ENCODE measurements at regions not wholly inside any gene's neighbourhood (a gene's known extent, or its start where the extent isn't known, plus 50 kb on each side); places are given as distances from the start of the nearest gene placed in this dataset.
"Not testable (repeated sequence)": the region's sequence is repeated elsewhere in the genome, so short reads cannot be mapped to it uniquely, and the experiment has no call there.

DNA sequence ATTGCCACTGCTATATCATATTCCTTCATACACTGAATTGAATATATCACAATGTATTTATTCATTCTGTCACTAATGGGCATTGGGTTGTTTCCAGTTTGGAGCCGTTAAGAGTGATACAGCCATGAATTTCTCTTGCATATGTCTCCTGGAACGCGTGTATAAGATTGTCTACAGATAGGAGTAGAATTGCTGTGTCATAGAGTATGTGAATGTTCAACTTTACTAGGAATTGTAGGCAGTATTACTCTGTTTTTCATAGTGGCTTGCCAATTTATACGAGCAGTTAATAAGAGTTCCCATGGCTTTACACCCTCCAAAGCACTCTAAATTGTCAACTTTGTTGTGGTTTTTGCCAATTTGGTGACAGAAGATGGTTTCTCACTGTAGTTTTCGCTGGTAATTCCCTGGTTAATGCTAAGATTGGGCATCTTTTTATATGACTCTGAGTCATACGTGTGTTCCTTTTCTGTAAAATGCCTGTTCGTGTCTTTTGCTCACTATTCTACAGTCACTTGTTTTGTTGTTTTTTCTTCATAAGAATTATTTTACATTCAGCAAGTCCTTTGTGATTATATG lies 136.1 kb upstream of the LIPC start:
- no peak for DNase-seq (ENCODE audit: low spot score)

DNA sequence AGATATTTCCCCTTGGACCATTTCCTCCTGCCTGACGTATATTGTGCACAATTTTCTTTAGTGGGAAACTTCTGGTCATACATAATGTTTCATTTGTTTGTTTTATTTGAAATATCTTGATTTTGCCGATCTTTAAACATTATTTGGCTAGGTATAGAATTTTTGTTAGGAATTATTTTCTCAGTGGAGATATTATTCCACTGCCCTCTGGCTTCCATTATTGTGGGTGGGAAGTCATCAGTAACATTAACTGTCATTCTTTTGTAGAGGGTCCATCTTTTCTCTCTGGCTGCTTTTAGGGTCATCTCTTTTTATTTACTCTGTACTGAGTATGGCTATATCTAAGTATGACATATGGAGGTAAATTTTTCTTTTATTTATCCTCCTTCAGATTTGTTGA lies 135.5 kb upstream of the LIPC start:
- DNase-seq (ENCODE audit: low spot score), result no peak

DNA sequence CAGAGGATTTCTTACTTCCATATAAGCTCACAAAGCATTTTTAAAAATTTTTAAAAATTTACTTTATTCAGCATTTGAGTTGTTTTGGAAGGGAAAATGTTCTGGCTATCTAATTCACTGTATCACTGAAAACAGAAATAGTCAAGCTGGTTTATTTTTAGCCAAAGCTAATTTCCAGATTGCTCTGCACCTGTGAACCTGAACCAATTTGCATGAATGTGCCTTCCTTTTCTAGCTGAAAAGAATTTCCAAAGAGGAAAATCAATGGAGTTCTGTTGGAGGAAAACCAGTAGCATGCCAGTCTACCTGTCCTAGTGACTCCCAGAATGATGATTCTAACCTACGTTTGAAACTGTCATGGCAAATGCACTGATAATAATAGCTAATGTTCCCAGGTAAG lies 134.2 kb upstream of the LIPC start:
- DNase-seq (ENCODE audit: low spot score), result no peak

DNA sequence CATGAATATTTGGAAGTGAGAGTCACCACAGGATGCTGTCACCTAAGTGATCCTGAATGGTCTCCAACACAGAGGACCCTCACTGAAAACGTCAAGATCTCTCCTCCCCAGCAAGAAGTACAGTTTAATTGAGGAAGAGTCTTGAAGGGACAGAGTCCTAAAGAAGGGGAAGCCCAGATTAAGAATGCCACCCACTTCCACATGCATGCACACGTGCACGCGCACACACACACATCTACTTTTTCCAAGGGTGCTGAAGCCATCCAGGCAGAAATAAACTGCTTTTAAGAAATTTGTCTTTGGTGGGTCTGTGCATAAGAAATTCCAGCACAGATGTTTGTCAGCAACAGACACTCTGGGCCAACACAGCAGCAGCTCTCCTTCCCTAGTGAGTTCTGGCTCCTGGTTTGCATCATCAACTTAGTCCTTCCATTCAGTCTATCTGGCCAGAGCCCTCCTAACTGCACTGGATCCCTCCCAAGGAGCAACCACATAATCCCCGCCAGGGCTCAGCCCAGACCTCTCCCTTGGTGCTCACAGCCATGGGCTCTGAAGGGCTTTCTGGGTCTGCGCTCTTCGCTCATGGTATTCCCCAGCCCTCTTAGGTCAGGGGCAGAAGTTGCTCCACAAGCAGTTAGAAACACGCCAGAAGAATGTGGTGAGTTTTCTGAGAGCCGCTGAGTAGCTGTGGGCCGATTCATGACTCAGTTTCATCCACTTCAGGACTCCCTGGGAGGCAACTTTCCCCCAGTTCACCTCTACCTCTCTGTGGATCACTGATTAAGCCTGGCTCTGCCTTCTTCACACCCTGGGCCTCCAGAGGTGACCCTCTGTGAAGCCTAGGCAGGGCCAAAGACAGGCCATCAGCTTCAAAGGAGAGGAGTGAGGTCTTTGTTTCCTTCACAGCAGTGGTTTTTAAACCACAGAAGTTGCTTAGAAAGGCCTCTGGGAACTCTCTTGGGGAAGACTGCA lies 132.6 kb upstream of the LIPC start:
- DNase-seq (ENCODE audit: low spot score), result peak; percentile 89

DNA sequence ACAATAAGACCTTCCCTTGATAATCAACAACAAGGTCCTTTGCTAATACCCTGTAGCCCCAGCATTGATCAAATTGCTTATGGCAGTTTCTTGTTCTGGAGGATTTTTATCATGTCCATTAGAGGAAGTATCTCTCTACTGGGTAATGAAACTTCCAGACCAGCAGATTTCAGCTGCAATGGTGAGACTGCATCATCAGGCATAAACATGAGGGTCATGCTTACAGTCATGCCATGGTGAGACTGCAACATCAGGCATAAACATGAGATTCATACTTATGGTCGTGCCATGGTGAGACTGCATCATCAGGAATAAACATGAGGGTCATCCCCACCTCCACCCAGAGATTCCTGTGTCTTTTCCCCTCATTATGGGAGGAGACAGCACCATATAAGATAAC lies 129.0 kb upstream of the LIPC start:
- DNase-seq (ENCODE audit: low spot score), result no peak

DNA sequence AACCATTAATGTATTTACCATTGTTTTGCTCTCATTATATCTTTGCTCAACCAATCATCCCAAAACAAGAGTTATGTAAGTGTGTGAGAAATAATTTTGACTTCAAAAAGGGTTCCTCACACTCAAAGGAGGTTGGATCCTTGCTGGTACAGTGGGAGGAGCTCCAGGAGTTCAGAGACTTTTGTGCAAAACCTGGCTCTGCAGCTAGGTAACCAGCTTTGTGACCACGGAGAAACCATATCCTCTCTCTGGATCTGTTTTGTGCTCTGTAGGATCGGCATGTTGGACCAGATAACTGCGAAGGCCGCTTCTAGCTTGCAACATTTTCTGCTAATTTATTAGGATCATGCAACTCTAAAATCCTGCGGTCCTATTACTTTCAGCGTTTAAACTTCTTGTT lies 128.6 kb upstream of the LIPC start:
- DNase-seq (ENCODE audit: low spot score), result no peak

DNA sequence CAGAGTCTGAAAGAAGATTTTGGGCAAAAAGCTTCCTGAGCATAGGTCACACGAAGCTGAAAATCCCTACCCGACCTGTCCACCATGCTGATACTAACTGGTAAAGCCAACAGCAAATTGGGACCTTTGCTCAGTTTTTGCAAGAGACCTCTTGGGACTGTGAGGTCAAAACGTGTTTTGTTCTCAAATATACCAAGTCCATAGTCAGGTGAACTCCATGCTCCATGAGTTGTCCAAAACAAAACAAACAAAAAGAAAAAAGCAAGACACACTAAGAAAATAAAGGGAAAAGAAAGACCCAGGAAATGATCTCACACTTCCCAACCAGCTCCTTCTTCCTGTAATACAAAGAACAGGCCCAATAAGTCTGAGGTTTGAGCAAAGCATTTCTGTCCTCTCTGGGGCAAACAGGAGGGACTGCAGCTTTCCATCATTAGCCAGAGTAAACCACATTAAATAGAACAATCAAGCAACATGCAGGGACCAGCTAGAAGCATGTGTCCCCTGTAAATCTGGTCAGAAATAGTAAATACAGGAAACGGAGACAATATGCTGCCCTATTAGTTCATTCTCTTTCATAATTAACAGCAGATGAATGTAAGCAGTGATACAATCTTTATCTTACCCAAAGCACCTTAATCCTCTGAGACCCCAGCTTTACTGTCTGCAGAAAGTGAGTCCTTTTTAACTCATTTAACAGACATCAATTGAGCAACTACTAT lies 125.0 kb upstream of the LIPC start:
- DNase-seq (ENCODE audit: low spot score), result peak; percentile 48

DNA sequence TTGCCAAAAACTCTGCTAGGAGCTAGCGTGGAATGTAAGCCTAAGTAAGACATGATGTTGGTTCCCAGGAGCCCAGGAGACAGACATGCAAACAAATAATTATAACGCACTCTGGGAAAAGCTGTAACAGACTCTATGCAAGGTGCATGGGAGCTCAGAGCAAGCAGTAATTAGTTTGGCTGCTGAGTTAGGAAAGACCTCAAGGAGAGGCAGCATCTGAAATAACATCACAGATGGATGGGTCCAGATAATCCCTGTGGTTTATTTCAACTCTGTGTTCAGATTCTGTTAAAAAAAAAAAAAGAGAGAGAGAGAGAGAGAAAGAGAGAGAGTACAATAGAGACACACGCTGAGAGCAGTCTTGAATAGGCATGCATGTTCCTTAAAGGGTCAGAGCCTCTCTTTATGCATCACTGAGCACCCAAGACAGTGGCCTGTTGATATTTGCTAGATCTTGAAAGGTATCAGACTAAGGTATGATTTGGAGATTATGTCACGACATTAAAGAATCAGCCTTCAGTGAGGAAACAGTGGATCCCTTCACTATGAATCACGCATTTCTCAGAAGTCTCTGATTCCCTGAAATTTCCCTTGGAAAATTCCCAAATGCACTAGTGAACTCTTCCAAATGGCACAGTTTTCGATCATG lies 124.4 kb upstream of the LIPC start:
- DNase-seq (ENCODE audit: low spot score), result peak; percentile 86

DNA sequence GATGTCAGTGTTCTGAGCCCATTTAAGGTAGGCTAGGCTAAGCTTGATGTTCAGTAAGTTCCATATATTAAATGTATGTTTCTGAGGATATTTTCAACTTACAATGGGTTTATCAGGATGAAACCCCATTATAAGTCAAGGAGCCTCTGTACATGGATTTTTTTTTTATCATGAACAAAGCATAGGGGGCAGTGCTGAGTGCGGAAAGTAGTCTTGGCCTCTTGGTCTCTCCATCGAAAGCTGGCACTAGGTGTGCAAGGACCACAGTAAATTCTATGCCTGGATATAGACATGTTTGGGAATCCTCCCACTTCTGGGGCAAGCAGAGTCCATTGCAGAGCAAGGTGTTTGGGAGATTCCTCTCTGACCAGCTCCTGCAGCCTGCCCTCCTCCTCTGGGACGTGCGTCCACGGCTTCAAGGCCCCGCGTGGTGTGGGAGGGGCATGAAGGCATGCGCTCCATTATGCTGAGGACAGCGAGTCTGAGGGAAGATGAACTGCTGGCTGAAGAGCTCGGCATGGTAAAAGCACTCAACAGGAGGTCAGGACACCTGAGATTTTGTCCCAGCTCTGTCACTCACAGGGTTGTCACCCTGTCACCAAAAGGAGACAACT lies 122.9 kb upstream of the LIPC start:
- DNase-seq (ENCODE audit: low spot score), result no peak

DNA sequence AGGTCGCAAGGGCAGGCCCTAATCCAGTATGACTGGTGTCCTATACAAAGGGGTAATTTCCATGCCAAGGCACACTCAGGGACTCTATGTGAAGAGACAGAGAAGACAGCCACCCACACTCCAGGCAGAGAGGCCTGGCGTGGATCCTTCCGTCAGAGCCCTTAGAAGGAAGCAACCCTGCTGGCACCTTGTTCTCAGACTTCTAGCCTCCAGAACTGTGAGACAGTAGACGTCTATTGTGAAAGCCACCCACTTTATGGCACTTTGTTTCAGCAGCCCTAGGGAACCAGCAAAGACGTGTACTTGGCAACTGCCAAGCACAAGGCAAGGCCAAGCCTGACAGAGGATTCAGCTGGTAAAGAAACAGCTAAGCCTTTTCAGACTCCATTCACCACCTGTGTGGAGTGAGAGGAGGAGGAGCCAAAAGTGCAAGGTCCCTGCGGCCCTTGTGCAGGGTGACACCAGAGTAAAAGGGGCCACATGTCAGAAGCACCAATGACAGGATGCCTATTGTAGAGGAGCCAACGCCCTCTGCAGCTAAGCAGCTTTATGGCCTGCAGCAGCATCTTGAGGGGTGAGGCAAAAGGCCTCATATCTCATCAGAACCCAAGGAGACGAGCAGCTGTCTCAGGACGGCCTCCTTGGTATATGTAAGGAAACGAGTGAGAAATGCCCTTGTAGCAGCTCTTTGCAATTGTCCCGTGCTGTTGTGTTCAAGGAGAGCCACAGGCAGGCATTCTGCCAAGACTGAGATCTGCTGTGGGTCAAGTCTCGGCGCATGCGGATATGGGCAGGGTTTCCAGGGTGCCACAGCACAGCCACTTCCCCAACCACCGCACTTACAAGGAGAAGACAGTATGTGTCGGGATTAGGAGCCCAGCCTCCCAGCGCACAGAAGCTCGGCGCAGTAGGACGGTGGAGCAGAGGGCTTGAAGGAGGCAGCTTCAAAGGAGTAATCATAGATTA lies 121.5 kb upstream of the LIPC start:
- DNase-seq (ENCODE audit: low spot score), result no peak

DNA sequence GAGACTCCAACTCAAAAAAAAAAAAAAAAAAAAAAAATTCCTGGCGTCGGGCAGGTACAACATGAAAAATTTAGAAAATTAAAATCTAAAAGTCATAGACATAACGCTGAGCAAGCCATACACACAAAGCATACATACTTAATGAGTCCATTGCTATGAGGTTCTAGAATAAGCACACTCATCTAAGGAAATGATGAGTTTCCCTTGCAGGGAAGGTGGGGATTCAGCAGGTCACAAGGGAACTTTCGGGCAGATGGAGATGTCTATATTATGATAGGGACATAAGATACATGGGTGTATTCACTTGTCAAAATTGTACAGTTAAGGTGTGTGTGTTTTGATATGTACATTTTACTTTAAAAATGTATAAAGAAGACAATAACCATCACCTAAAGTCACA lies 120.2 kb upstream of the LIPC start:
- DNase-seq (ENCODE audit: low spot score), result no peak

DNA sequence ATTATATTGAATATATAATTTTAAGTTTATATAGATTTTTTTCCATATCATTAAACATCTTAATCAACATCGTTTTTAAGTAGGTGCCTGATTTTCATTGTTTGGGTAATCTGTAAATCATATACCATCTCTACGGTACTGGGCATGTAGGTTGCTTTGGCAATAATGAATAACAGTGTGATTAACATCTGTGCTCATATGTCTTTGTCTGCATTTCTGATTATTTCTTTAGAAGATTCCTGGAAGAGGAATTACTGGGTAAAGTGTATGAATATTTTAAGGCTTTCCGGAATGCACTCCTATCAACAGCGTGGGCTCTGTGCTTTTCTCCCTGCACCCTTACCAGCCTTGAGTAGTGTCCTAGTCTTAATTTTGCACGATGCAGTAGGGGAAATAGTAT lies 119.8 kb upstream of the LIPC start:
- no peak for DNase-seq (ENCODE audit: low spot score)

DNA sequence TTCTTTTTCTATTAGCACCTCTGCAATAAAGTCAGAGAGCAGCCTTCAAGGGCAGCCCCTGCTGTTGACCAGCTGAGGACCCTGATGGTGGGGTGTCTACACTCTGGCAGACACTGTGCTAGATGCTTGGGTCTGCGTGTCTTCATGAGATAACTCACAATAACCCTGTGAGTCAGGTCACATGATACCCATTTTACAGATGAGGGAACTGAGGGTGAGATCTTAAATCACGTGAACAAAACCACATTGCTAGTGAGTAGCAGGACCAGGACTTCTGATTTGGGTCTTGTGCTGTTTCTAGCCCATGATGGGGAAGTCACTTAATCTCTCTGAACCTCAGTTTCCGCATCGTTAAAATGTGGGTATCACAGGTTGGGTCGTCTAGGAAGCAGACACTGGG lies 118.5 kb upstream of the LIPC start:
- no peak for DNase-seq (ENCODE audit: low spot score)

DNA sequence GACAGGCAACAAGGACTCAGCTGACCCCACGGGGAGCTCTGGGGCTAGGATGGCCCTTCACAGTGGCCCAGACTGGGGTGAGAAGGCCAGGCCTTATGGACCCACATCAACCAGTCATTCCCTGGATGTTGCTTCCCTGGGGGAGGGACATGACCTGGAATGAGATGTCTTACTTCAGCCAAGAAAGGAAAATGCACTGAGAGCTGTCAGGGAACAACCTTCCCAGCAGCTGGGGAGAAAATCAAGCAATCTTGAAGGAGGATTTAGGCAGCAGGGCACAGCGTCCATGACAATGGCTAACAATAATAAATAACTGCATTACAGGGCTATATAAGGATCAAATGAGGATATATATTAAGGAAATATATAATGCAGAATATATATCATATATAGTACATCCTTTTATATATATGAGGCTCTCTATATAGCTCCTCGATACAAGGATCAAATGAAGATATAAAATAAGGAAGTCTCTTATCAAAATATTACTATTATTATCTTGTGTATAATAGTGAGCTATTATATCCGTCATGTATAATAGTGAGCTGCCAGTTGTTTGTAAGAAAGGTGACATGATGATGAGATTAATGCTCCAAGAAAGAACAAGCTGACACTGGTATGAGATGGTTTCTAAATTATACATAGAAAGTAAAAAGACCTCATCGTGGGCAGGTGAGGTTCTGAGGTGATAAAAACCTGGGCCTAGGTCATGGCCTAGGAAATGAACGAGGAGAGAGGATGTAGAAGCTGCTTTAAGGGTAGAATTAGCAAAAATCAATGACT lies 117.8 kb upstream of the LIPC start:
- no peak for DNase-seq (ENCODE audit: low spot score)

DNA sequence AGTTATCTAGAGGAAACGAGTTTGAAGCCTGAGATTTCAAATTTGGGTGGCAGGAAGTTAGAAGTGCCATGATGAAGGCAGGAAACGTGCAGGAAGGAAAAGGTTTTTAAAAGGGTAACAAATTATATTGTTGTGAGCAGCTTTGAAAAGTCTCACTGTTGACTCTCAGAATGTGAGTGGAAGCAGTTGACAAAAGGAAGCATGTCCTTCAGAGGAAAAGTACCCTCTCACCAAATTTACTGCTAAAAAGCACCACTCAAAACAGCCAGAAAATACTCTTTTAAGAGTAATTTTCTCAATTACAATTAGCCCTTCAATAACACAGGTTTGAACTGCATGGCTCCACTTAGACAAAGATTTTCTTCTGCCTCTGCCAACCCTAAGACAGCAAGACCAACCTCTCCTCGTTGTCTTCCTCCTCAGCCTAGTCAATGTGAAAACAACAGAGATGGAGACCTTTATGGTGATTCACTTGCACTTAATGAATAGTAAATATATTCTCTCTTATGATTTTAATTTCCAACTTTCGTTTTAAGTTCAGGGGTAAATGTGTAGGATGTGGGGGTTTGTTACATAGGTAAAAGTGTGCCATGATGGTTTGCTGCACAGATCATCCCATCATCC lies 117.1 kb upstream of the LIPC start:
- no peak for DNase-seq (ENCODE audit: low spot score)

DNA sequence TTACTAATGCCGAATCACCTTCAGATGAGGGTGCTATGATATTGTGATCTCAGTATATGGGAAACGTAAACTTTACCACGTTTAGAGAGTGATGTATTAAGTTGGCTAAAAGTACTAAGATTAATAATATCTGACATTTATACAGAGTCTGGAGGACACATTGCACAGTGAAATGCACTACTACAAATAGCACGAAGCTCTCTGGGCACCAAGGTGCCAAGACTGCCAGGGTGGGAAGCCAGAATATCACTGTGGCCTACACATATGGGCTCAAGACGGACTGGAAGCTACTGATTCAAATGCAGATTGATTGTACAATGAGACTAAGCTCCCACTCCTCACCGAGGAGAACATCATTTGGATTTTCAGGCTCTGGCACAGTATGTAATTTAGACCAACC lies 113.3 kb upstream of the LIPC start:
- DNase-seq (ENCODE audit: low spot score), result no peak

DNA sequence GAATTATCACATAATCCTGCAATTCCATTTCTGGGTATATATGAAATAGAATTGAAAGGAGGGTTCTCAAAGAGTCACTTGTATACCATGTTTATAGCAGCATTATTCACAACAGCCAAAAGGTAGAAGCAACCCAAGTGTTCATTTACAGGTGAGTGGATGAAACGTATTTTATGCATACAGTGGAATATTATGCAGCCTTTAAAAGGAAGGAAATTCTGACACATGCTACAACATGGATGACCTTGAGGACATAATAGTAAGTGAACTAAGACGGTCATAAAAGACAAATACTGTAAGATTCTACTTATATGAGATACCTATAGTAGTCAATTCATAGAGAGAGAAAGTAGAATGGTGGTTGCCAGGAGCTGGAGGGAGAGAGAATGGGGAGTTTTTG lies 110.8 kb upstream of the LIPC start:
- no peak for DNase-seq (ENCODE audit: low spot score)

DNA sequence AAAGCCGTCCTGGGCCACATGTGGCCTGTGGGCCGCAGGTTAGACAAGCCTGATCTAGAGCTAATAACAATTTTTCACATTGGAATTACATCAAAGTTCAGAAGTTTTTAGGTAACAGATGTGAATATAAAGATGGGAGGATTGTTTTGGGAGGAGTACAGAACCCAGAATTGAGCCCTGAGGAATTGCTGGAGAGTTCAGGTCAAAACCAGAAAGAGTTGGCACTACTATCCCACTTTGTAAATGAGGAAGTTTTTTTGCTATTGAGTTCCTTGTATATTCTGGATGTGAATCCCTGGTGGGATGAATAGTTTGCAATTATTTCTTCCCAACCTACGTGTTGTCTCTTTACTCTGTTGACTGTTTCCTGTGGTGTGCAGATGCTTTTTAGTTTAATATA lies 109.5 kb upstream of the LIPC start:
- DNase-seq (ENCODE audit: low spot score), result no peak

DNA sequence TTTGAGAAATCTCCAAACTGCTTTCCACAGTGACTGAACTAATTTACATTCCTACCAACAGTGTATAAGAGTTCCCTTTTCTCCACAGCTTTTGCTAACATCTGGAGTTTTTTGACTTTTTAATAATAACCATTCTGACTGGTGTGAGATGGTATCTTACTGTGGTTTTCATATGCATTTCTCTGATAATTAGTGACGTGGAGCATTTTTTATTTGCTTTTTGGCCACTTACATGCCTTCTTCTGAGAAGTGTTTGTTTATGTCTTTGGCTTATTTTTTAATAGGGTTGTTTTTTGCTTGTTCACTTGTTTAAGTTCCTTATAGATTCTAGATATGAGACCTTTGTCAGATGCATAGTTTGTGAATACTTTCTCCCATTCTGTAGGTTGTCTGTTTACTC lies 108.5 kb upstream of the LIPC start:
- DNase-seq (ENCODE audit: low spot score), result not testable (repeated sequence)

DNA sequence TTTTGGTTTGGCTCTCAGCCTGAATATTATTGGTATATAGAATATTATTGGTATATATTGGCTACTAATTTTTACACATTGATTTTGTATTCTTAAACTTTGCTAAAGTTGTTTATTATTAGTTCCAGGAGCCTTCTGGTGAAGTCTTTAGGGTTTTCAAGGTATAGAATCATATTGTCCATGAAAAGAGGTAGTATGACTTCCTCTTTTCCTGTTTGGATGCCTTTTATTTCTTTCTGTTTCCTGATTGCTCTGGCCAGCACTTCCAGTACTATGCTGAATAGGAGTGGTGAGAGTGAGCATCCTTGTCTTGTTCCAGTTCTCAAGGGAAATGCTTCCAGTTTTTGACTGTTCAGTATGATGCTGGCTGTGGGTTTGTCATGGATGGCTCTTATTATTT lies 107.3 kb upstream of the LIPC start:
- DNase-seq (ENCODE audit: low spot score), result no peak
